SK-N-SH (cell line): ENCODE measurements at regions not wholly inside any gene's neighbourhood (a gene's known extent, or its start where the extent isn't known, plus 50 kb on each side); places are given as distances from the start of the nearest gene placed in this dataset.
A peak's percentile ranks its signal among the peaks of the same experiment; 100 is the strongest.

Experiments
- CTCF ChIA-PET: fragments of 300-600, 350-600 bp; formaldehyde crosslinking; extraction: SDS; loops from one replicate; lab custom pipeline; 2021; lab: Yijun Ruan, JAX
- POLR2A ChIA-PET: fragments of 350-600 bp; sonication (Branson Sonifier 250); formaldehyde crosslinking; extraction: SDS; loops from one replicate; lab custom pipeline; 2020; ENCODE audit warnings: antibody characterized with exemption, inconsistent platforms; lab: Yijun Ruan, JAX
- DNase-seq: peaks from one replicate; pipeline ENCODE4 v3.0.0; 2012
- H2AFZ ChIP-seq: fragments of 200-600 bp; sonication (generic); 2 replicates; pipeline ENCODE4 v1.8.1; 2016; ENCODE audit warnings: antibody characterized with exemption, mild to moderate bottlenecking, low read depth
- H3F3A ChIP-seq: fragments of 200-600 bp; sonication (generic); replicated peaks from 2 replicates; pipeline ENCODE3; 2016; ENCODE audit warnings: antibody characterized with exemption, mild to moderate bottlenecking; ENCODE audit not compliant: insufficient read depth
- H3K27ac ChIP-seq, 2 experiments: fragments of 200-500 bp in 1 of 2; fragments of 200-600 bp in 1 of 2; sonication (Bioruptor generic) in 1 of 2; sonication (generic), shearing (Covaris generic) in 1 of 2; 2 replicates each; pipeline versions ENCODE4 v1.5.1 to v1.6.1; 2014 to 2016; ENCODE audit warnings: low read depth in 2 of 2, inconsistent platforms in 1 of 2, low read length in 1 of 2, mild to moderate bottlenecking in 1 of 2, mixed read lengths in 1 of 2
- H3K27me3 ChIP-seq: fragments of 200-600 bp; sonication (generic), shearing (Covaris generic); 2 replicates; pipeline ENCODE4 v1.6.1; 2016; ENCODE audit warnings: mixed run types; ENCODE audit not compliant: insufficient read depth
- H3K36me3 ChIP-seq, 2 experiments: fragments of 200-500 bp in 1 of 2; fragments of 200-600 bp in 1 of 2; sonication (Bioruptor generic) in 1 of 2; sonication (generic) in 1 of 2; replicated peaks in 1 of 2; 2 replicates each; pipeline versions ENCODE3 to v1.5.1; 2014 to 2016; ENCODE audit warnings: low read length in 1 of 2, mild to moderate bottlenecking in 1 of 2; ENCODE audit not compliant: insufficient read depth in 2 of 2, control insufficient read depth in 1 of 2
- H3K4me1 ChIP-seq, 2 experiments: fragments of 200-500 bp in 1 of 2; fragments of 200-600 bp in 1 of 2; sonication (Bioruptor generic) in 1 of 2; sonication (generic), shearing (Covaris generic) in 1 of 2; 2 replicates each; pipeline versions ENCODE4 v1.5.1 to v1.6.1; 2014 to 2016; ENCODE audit warnings: low read depth in 1 of 2, low read length in 1 of 2, mixed run types in 1 of 2; ENCODE audit not compliant: insufficient read depth in 2 of 2, control insufficient read depth in 1 of 2
- H3K4me2 ChIP-seq: fragments of 200-600 bp; sonication (generic), shearing (Covaris generic); 2 replicates; pipeline ENCODE4 v1.6.1; 2017; ENCODE audit warnings: mixed run types
- H3K4me3 ChIP-seq, 2 experiments: fragments of 200-500 bp in 1 of 2; fragments of 200-600 bp in 1 of 2; sonication (Bioruptor generic) in 1 of 2; sonication (generic), shearing (Covaris generic) in 1 of 2; 2 replicates each; pipeline versions ENCODE4 v1.5.1 to v1.8.1; 2014 to 2016; ENCODE audit warnings: low read depth in 2 of 2, inconsistent platforms in 1 of 2, low read length in 1 of 2, mild to moderate bottlenecking in 1 of 2, mixed read lengths in 1 of 2, moderate library complexity in 1 of 2
- H3K79me2 ChIP-seq: fragments of 200-600 bp; sonication (generic); 2 replicates; pipeline ENCODE4 v1.8.1; 2017; ENCODE audit warnings: mild to moderate bottlenecking; ENCODE audit not compliant: insufficient read depth
- H3K9ac ChIP-seq: fragments of 200-600 bp; sonication (generic); 2 replicates; pipeline ENCODE4 v1.6.1; 2017; ENCODE audit warnings: mixed run types
- H3K9me2 ChIP-seq: fragments of 200-600 bp; sonication (generic); 2 replicates; pipeline ENCODE4 v1.6.1; 2017; ENCODE audit warnings: mixed run types
- H3K9me3 ChIP-seq: fragments of 200-600 bp; sonication (generic); 2 replicates; pipeline ENCODE4 v1.6.1; 2017; ENCODE audit warnings: mixed run types, mild to moderate bottlenecking, moderate library complexity
- H4K20me1 ChIP-seq: fragments of 200-600 bp; sonication (generic); 2 replicates; pipeline ENCODE4 v1.6.1; 2017; ENCODE audit warnings: mild to moderate bottlenecking, mixed run types; ENCODE audit not compliant: insufficient read depth
- EP300 ChIP-seq, 2 experiments: IDR thresholded peaks; 2 replicates each; pipeline versions ENCODE4 v1.4.0 to v1.6.1; 2012; ENCODE audit warnings: borderline replicate concordance in 1 of 2, low read depth in 1 of 2, low read length in 1 of 2
- FOXJ3 ChIP-seq: sonication (generic); formaldehyde crosslinking; IDR thresholded peaks from 2 replicates; pipeline ENCODE4 v1.5.1; 2020; ENCODE audit warnings: mild to moderate bottlenecking, missing genetic modification reagents
- GATA2 ChIP-seq: sonication (generic); formaldehyde crosslinking; IDR thresholded peaks from 2 replicates; pipeline ENCODE4 v1.5.0; 2020; ENCODE audit warnings: mild to moderate bottlenecking, missing genetic modification reagents
- RCOR1 ChIP-seq: fragments of 150-350 bp; IDR thresholded peaks from 2 replicates; pipeline ENCODE4 v1.6.1; 2017; ENCODE audit warnings: antibody characterized with exemption, low read length
- RXRA ChIP-seq: IDR thresholded peaks from 2 replicates; pipeline ENCODE4 v1.4.0; 2012; ENCODE audit warnings: low read depth, mild to moderate bottlenecking, borderline replicate concordance
- SMC3 ChIP-seq: IDR thresholded peaks from 2 replicates; pipeline ENCODE4 v1.6.1; 2012; ENCODE audit warnings: low read depth, low read length, improper control_type of control experiment
- TCF12 ChIP-seq: IDR thresholded peaks from 2 replicates; pipeline ENCODE4 v1.4.0; 2012
- WGBS: methylation state at CpG from one replicate; pipeline ENCODE4 v1.1.6; 2017; ENCODE audit warnings: low lambda C conversion rate; 5-methylcytosine and 5-hydroxymethylcytosine counted together
- TF ChIP-seq, protein P1 (sequence below): fragments of 200-600 bp; sonication (generic); IDR thresholded peaks from 2 replicates; pipeline ENCODE4 v1.6.1; 2017; ENCODE audit warnings: antibody characterized with exemption, mild to moderate bottlenecking, moderate library complexity
- TF ChIP-seq, protein P2 (sequence below): IDR thresholded peaks from 2 replicates; pipeline ENCODE4 v1.4.0; 2012; ENCODE audit warnings: low read depth
- TF ChIP-seq, protein P3 (sequence below): fragments of 150-350 bp; IDR thresholded peaks from 2 replicates; pipeline ENCODE4 v1.6.1; 2016; ENCODE audit warnings: mild to moderate bottlenecking, low read depth, low read length
- TF ChIP-seq, protein P4 (sequence below): IDR thresholded peaks from 2 replicates; pipeline ENCODE4 v1.4.0; 2012; ENCODE audit warnings: low read depth, borderline replicate concordance
- TF ChIP-seq, protein P5 (sequence below): IDR thresholded peaks from 2 replicates; pipeline ENCODE4; 2012
- TF ChIP-seq, protein P6 (sequence below): fragments of 150-350 bp; IDR thresholded peaks from 2 replicates; pipeline ENCODE4 v1.6.1; 2017; ENCODE audit warnings: antibody characterized with exemption, low read length, low read depth, borderline replicate concordance

DNA sequence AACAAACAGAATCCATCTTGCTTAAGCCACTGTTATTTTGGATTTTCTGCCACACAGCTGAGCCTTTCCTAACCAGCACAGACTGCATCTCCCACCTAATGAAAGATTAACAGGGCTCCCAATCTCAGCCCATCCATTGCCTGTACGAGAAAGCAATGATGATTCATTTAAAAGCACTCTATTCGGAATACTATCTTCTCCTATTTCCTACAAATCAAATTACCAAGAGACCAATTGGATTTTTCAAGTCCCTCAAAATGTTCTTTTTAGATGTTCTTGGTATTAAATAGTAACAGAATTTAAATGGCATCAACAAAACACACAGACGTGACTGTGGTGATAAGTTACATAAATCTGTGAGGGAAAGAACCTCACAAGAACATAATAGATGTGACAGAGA is 324.1 kb downstream of the AGTPBP1 start:
- Histone ChIP-seq H3K36me3 (no peaks in the 10 kb centered on the region), H3F3A (no peaks in the 10 kb centered on the region), H3K9me3 (no peaks in the 10 kb centered on the region), H3K4me1 (peaks cover 5 to 6% of the 10 kb centered on the region in 2 experiments; a peak in 2 of 4 replicates), H3K27ac (0 out of 4 replicates have a peak overlapping the region, but pooled peaks of 1 of the 2 experiments have one; percentile 28), H3K27me3 (no peaks in the 10 kb centered on the region), H2AFZ (no peak overlapping the region), H3K79me2 (no peaks in the 10 kb centered on the region), H3K4me3 (no peak overlapping the region)
- 14% methylated on average over 3 of the region's 3 CpGs for WGBS
- TF ChIP-seq RXRA, result no peak
- no peak for TF ChIP-seq TCF12
- TF ChIP-seq SMC3, result no peak
- TF ChIP-seq, protein P1, sequence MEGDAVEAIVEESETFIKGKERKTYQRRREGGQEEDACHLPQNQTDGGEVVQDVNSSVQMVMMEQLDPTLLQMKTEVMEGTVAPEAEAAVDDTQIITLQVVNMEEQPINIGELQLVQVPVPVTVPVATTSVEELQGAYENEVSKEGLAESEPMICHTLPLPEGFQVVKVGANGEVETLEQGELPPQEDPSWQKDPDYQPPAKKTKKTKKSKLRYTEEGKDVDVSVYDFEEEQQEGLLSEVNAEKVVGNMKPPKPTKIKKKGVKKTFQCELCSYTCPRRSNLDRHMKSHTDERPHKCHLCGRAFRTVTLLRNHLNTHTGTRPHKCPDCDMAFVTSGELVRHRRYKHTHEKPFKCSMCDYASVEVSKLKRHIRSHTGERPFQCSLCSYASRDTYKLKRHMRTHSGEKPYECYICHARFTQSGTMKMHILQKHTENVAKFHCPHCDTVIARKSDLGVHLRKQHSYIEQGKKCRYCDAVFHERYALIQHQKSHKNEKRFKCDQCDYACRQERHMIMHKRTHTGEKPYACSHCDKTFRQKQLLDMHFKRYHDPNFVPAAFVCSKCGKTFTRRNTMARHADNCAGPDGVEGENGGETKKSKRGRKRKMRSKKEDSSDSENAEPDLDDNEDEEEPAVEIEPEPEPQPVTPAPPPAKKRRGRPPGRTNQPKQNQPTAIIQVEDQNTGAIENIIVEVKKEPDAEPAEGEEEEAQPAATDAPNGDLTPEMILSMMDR, result no peak
- no peak for TF ChIP-seq EP300 (IDR thresholded peaks at IDR 0.05; ENCODE audit: borderline replicate concordance in 1 of 2, low read depth in 1 of 2, low read length in 1 of 2)
- TF ChIP-seq, protein P2, sequence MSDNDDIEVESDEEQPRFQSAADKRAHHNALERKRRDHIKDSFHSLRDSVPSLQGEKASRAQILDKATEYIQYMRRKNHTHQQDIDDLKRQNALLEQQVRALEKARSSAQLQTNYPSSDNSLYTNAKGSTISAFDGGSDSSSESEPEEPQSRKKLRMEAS, result no peak
- TF ChIP-seq, protein P3, sequence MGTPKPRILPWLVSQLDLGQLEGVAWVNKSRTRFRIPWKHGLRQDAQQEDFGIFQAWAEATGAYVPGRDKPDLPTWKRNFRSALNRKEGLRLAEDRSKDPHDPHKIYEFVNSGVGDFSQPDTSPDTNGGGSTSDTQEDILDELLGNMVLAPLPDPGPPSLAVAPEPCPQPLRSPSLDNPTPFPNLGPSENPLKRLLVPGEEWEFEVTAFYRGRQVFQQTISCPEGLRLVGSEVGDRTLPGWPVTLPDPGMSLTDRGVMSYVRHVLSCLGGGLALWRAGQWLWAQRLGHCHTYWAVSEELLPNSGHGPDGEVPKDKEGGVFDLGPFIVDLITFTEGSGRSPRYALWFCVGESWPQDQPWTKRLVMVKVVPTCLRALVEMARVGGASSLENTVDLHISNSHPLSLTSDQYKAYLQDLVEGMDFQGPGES, result no peak
- TF ChIP-seq, protein P4, sequence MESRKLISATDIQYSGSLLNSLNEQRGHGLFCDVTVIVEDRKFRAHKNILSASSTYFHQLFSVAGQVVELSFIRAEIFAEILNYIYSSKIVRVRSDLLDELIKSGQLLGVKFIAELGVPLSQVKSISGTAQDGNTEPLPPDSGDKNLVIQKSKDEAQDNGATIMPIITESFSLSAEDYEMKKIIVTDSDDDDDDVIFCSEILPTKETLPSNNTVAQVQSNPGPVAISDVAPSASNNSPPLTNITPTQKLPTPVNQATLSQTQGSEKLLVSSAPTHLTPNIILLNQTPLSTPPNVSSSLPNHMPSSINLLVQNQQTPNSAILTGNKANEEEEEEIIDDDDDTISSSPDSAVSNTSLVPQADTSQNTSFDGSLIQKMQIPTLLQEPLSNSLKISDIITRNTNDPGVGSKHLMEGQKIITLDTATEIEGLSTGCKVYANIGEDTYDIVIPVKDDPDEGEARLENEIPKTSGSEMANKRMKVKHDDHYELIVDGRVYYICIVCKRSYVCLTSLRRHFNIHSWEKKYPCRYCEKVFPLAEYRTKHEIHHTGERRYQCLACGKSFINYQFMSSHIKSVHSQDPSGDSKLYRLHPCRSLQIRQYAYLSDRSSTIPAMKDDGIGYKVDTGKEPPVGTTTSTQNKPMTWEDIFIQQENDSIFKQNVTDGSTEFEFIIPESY, result no peak
- no peak for TF ChIP-seq RCOR1
- no peak for TF ChIP-seq FOXJ3 (CRISPR knock-in tag)
- TF ChIP-seq, protein P5, sequence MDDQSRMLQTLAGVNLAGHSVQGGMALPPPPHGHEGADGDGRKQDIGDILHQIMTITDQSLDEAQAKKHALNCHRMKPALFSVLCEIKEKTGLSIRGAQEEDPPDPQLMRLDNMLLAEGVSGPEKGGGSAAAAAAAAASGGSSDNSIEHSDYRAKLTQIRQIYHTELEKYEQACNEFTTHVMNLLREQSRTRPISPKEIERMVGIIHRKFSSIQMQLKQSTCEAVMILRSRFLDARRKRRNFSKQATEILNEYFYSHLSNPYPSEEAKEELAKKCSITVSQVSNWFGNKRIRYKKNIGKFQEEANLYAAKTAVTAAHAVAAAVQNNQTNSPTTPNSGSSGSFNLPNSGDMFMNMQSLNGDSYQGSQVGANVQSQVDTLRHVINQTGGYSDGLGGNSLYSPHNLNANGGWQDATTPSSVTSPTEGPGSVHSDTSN, result no peak
- no peak for TF ChIP-seq GATA2
- TF ChIP-seq, protein P6, sequence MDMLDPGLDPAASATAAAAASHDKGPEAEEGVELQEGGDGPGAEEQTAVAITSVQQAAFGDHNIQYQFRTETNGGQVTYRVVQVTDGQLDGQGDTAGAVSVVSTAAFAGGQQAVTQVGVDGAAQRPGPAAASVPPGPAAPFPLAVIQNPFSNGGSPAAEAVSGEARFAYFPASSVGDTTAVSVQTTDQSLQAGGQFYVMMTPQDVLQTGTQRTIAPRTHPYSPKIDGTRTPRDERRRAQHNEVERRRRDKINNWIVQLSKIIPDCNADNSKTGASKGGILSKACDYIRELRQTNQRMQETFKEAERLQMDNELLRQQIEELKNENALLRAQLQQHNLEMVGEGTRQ, result no peak
- TF ChIP-seq, all 33 proteins: peak for 0
- Histone ChIP-seq H3K4me2 (no peak overlapping the region), H3K9ac (no peak overlapping the region), H4K20me1 (no peaks in the 10 kb centered on the region), H3K9me2 (no peaks in the 10 kb centered on the region)
- ChIA-PET CTCF (interaction anchor here (1.0 kb wide), 1 partner anchor 15 kb away, joined by 3 read pairs; no protein-coding TSS in a partner anchor), POLR2A (no interaction called here)
- DNase-seq, result no peak
